ENCODE measurements at regions not wholly inside any gene's neighbourhood (a gene's known extent, or its start where the extent isn't known, plus 50 kb on each side); places are given as distances from the start of the nearest gene placed in this dataset.

DNA sequence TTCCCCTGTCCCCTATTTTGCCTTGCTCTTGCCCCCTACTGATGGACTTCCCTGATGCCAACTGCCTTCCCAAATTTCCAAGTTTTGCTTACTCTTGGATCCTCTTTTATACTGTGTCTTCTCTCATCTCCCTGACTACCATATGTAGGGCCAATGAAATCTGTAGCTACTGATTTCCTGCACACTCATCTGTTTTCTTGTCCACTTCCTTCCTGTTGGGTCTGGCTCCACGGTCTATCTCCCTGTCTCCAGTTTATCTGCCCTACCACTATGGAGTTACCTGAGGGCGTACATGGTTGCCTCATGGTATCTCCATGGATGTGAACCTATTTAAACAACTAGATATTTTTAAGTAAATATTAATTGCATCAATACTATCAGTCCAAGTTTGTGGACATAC lies 140.3 kb upstream of the MCHR2 start:
- DNase-seq, result no peak

- DNase-seq, result no peak
Measured at GRCh38 chr6:100132005-100132404, 138.0 kb upstream of the MCHR2 start.

DNA sequence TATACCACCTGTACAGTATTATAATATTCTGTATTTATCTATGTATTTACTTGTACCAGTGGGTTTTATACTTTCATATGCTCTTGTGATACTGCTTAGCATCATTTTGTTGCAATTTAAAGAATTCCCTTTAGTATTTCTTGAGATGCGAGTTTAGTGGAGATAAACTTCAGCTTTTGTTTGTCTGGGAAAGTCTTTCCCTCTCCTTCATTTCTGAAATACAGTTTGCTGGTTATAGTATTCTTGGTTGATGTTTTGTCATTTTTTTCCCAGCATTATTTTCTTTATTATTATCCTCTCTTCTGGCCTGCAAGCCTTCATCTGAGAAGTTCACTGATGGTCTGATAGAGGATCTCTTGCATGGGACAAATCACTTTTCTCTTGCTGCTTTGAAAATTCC lies 136.6 kb upstream of the MCHR2 start:
- no peak for DNase-seq

DNA sequence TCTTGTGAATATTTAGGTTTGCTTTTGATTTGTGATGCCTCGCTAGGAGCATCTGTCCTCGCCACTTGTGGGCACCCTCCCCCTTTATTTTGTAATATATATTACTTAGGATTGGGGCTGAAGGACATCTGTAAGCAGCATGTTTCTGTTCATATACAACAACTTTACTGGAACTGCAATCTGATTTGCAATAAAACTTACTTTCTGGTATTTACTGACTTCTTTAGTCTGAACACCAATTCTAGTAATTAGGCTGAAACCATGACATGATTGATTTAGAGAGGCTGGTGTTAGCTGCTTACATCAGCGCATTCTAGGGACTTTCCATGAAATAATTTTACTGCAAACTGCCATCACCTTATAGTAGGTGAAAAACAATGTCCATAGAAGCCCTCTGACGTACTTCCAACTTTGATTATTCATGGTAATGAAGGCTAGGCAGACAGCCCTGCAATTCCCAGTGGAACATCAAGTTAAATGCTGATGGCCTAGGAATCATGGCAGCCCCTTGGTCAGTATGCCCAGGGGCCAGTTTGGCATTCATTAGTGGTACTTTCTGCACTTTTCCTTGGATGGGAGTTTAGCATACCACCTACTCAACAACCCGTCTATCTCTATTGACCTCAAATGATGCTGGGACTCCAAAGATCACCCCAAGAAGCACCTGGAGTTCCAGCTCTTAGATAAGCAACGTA lies 132.9 kb upstream of the MCHR2 start:
- no peak for DNase-seq

DNA sequence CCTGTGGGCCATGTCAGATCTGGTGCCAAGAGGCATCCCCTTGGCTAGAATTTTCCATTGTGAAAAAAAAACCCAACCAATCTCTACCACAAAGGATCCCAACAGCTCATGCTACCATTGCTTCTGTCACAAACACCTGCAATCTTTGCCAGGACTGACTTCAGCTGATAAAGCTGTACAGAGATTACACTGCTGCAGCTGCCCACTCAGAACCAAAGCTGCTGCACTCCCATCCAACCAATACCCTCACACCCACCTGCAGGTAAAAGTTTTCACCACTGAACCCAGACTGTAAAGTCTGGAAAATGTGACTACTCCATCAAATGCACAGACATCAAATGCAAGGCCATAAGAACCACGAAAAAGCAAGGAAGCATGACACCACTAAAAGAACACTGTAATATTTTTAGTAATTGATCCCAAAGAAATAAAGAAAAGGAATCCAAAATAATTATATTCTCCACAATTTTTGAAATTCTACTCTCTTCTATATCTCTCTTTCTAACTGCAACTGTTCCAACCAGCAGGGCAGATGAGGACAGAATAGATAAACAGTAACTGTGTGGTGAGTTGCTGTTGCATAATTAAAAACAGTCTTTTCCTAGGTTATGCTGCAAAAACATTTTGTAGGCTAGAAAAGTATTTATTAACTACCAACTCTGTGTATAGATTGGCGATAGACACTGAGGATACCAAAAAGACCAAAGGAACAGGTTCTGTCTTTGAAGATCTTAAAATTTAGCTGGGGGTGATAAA lies 128.0 kb upstream of the MCHR2 start:
- no peak for DNase-seq

DNA sequence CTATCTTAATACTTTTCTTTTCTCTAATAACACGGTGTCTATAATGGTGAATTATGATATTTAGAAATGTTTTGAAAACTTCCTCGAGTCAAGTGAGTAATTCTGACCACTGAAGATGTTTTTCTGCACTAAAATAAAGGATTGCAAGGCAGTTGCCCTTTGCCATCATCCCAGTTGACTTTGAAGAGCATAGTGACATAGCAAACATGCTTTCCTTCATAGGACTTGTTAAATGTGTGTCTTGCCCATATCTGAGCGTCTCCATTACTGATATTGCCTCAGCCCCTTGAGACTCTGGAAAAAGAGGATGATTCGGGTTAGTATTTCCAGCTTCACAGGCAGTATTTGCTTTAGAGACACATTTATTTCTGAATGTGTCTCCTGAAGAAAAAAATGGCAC lies 125.2 kb upstream of the MCHR2 start:
- DNase-seq, result no peak

DNA sequence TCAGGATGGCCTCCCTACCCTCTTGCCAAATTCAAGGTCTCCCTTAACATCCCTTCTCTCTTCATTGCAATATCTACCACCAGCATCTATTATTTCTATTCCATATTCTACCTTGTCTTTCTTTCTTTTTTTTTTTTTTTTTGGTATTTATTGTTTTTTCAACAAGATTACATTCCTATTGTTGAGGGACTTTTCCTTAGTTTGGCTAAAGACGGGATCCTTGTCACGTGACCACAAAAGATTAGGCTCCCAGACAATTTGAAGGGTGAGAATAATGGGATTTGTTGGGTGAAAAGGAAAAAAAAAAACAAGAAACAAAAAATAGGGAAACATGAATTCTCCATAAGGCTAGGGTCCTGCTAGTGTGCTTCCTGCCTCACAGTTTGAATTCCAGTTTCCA lies 124.3 kb upstream of the MCHR2 start:
- DNase-seq, result no peak

GRCh38 chr6:100117680-100118079 lies 123.7 kb upstream of the MCHR2 start:
- DNase-seq, result no peak

GRCh38 chr6:100116411-100117194 lies 122.6 kb upstream of the MCHR2 start:
- DNase-seq, result peak; percentile 33

DNA sequence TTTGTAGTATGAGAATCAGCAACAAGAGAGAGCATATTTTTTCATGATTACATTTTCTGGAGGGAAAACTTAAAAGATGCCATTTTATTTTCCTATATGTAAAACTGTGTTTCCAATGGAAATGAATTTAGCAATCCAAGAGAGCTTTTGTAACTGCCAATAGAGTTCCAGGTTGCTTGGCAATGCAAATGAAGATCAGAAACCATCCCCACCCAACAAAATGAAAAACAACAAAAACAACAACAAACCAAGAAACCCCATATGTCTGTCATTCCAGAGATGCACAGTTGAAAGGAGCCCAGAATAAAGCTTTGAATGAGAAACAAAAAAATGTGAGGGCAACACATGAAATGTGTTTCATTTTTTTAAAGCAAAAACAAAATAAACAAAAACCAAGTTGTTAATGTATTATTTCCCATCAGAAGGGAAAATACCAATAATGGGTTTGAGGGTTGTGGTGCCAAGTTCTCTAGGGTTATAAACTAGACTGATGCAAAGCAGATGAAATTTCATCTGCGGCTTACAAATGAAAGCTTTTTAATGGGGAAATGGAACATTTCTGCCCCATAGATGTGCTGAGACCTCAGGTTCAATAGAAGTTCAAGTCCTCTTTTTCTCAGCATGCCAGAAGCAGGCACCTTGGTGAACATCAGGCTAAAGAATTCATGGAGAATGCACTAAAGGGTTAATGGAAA lies 121.5 kb upstream of the MCHR2 start:
- DNase-seq, result no peak

DNA sequence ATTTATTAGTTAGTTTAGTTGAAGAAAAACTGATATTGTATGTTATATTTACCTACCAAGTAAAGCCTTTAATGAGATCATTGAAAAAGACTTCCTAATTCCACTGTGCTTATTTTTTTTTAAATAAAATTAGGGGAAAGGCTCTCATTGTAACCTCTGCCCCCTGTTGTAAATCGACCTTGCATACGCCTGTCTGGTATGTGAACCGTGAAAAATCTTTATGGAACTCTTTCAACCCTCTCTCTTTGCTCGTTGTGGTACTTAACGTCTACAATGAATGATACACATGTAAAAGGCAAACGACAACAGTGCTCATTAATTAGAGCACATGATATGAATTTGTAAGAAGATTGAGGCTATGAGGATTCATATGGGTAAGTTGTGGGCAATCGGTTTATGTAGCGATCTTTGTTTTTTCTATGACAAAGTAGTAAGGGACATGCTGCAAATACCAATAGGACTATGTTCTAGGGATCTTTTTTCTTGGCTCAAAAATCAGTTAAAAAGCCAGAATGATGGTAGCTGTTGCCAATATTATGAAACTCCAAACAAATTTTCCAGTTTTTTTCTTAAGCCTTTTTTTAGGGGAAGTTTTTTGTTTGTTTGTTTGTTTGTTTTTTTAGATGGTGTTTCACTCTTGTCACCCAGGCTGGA lies 119.0 kb upstream of the MCHR2 start:
- DNase-seq, result no peak

DNA sequence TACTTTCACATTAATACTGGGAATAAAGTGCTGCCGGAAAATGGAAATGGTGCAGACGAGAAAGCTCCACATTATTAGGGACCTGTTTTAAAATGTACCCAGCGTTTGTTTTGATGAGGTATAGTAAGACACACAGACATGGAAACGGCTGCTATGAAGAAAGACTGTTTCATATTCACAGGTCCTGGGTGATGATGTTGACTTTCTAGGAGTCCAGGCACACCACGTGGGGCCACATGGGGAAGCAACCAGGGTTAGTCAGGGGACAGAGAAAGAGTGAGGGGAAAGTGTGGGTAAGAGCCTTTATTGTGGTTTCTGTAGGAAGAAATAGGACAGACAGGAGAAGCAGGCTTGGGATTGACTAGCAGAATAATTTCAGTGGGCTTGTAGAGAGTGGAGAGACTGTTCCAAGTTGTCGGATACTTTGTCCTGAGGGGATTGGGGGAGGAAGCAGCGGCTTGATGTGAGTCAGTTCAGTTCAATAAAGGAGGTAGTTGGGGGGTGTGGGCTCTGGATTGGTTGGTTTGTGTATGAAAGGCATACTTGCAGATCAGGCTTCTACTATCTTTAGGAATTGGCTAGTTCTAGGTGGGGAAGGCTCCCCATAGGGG lies 112.0 kb upstream of the MCHR2 start:
- no peak for DNase-seq

DNA sequence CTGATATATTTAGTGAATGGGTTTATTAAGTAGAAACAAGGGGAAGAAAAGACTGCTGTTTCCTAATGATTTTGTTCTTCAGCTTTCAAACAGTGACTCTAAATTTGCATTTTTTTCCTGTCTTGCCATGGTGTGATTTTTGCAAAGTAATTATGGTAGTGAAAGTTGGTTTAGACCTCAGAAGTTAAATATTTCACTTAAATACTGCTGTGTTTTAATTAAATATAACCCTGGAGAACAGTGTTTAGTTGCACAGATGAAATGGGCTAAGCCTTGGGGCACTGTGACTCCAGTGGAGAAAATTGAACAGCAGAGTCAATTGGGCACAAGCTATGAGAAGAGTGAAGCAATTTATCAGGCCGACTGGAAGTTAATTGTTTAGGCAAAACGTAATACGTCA lies 111.1 kb upstream of the MCHR2 start:
- DNase-seq, result no peak

DNA sequence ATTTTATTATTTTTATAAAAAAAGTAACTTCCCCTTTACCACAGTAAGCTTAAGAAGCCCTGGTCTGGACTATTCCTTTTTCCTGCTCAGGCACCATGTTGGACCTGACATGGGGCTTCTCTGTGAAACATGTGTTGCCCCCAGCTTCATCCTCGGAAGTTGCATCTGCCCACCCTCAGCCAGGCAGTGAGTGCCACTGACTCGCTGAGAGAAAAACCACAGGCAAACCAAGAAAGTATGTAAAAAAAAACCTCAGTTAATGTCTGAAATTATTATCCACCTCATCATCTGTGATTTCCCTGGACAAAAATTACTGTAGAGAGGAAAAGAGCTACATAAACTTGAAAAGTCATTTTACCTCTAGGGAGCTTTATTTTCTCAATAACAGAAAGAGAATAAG lies 109.9 kb upstream of the MCHR2 start:
- DNase-seq, result no peak

DNA sequence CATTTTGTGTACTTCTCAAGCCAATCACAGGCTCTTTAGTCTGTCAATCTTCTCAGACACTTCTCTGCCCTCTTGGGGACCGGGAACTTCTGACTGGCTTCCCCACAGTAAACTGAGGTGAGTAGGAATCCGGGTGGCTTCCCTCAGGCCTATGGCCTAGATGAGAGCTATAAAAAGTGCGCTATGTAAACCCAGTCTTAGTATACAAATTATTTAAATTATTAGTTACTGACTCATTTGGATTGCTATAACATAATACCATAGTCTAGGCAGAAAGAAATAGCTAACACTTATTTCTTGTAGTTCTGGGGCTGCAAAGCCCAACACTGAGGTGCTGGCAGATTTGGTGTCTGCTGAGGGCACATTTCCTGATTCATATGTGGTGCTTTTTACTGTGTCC lies 109.2 kb upstream of the MCHR2 start:
- DNase-seq, result no peak

DNA sequence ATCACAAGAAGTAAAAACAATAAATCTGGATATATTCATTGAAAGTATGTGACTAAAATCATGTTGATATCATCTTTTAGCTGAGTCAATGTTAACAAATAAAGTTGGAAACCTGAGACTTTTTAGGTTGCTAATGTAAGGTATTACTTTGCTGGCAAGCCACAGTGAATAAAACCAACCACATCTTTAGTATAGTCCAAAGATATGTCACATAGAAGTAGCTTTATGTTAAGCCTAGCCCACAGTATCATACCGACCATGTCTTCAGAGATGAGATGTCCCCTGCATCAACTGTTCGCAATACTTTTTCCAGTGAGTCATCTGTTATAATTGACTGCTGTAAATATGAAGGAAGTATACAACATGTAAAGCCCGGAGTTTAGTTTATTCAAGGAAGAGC lies 107.6 kb upstream of the MCHR2 start:
- no peak for DNase-seq

DNA sequence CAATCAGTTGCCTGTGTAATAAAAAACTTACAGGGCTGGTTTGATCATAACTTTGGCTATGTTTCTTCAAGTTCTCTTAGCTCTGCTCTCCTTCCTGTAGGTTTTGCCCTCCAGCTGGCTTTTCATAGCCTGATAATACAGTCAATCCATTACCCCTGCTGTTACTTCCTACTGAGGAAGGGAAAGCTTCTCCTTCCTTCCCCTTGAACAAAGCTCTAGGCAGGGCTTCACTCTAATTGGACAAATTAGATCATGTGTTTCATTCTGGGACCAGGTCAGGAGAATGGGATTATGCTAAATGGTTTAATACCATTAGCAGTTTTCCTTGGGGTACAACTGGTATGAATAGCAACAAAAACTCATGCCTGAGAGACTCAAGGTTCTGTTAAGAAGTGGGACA lies 106.8 kb upstream of the MCHR2 start:
- no peak for DNase-seq

DNA sequence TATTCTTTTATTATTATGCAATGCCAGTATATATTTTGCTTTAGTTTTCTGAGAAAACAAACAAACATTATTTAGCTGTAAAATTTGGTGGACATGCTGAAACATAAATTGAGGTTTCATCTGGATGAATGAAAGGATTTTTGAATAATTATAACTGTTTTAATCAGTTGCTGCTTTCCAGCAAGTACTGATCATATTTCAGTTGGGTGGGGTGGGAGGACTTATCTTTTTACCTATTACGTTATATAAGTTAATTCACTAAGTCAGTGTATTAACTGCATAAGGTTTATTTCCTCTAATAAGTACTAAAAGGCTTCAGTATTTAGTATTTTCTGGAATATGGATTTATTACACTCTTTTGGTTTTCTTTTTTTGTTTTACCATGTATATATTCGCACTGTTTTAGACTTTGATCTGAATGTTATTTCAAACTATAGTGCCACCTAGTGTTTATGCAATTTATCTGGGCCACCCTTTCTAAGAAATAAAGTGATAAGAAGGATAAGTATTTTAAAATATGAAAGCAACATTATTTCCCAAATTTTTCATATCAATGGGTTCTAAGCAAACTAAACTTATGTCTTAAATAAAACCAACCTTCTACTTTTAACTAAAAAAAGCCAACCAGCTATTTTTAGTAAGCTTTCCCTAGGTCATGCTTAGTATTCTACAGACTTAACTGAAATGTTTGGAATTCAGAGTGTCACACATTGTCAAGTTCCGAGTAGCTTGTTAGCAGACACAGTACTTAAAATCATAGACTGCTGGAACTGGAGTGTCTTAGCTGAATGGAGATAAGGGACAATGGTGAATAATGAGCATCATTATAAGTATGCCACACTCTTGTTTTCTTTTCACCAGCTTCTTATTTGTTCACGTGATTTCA lies 105.4 kb upstream of the MCHR2 start:
- no peak for DNase-seq

DNA sequence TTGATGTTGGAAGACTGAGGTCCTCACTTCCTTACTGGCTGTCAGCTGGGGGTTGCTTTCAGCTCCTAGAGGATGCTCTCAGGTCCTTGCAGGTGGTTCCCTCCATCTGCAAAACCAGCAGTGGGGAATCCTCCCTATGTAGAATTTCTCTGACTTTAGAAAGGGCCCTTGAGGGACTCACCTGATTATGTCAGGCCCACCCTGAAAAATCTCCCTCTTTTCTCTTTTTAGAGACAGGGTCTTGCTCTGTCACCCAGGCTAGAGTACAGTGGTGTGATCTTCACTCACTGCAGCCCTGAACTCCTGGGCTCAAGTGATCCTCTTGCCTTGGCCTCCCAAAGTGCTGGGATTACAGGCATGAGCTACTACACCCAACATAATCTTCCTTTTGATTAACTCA lies 102.9 kb upstream of the MCHR2 start:
- no peak for DNase-seq

DNA sequence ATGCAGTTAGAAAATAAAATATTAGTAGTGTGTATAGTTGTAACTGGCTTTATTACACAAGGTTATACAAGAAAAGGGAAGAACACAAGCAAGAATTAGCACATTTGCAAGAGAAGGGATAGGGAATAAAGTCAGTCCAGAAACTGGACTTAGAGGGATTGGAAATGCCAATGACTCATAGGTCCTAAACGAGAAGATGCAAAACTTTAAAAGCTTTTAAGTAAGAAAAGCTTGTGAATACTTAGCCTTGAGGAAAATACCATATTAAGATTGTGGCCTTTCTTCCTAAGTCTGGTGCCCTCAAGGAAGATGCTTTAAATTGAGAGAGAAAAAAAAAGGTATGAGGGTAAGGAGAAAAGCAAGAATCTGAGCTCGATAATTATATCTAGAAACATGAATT lies 102.3 kb upstream of the MCHR2 start:
- DNase-seq, result no peak

GRCh38 chr6:100093405-100093804 lies 99.4 kb upstream of the MCHR2 start:
- no peak for DNase-seq
